Smooth muscle cell (in vitro differentiated cells): ENCODE measurements at regions not wholly inside any gene's neighbourhood (a gene's known extent, or its start where the extent isn't known, plus 50 kb on each side); places are given as distances from the start of the nearest gene placed in this dataset.

Experiments
- DNase-seq: peaks from one replicate; lab custom pipeline; 2025; ENCODE audit not compliant: unreplicated experiment; lab: John Stamatoyannopoulos, UW
- H2AFZ ChIP-seq: fragments of 200-600 bp; sonication (generic); 2 replicates; pipeline ENCODE4 v1.6.0; 2016; ENCODE audit warnings: antibody characterized with exemption, low read depth, mild to moderate bottlenecking
- H3F3A ChIP-seq: fragments of 200-600 bp; sonication (generic); 2 replicates; pipeline ENCODE4 v1.6.0; 2017; ENCODE audit warnings: antibody characterized with exemption, low read depth
- H3K27ac ChIP-seq: fragments of 200-600 bp; sonication (generic); 2 replicates; pipeline ENCODE4 v1.5.1; 2016; ENCODE audit warnings: low read depth, mild to moderate bottlenecking
- H3K27me3 ChIP-seq: fragments of 200-600 bp; sonication (generic); 2 replicates; pipeline ENCODE4 v1.6.1; 2016; ENCODE audit warnings: low read depth, mild to moderate bottlenecking
- H3K36me3 ChIP-seq: fragments of 200-600 bp; sonication (generic); 2 replicates; pipeline ENCODE4 v1.5.1; 2016; ENCODE audit warnings: low read depth
- H3K4me1 ChIP-seq: fragments of 200-600 bp; sonication (generic); 2 replicates; pipeline ENCODE4 v1.5.1; 2016; ENCODE audit warnings: low read depth
- H3K4me2 ChIP-seq: fragments of 200-600 bp; sonication (generic); 2 replicates; pipeline ENCODE4 v1.6.0; 2016; ENCODE audit warnings: mild to moderate bottlenecking
- H3K4me3 ChIP-seq: fragments of 200-600 bp; sonication (generic); 2 replicates; pipeline ENCODE4 v1.5.1; 2016; ENCODE audit warnings: mild to moderate bottlenecking
- H3K79me2 ChIP-seq: fragments of 200-600 bp; sonication (generic); 2 replicates; pipeline ENCODE4 v1.6.0; 2016; ENCODE audit warnings: low read depth, mild to moderate bottlenecking
- H3K9ac ChIP-seq: fragments of 200-600 bp; sonication (generic); 2 replicates; pipeline ENCODE4 v1.6.0; 2016; ENCODE audit warnings: low read depth
- H3K9me3 ChIP-seq: fragments of 200-600 bp; sonication (generic); replicated peaks from 2 replicates; pipeline ENCODE4 v1.5.1; 2016; ENCODE audit warnings: low read depth
- H4K20me1 ChIP-seq: fragments of 200-600 bp; sonication (generic); 2 replicates; pipeline ENCODE4 v1.6.0; 2016; ENCODE audit warnings: low read depth
- CTCF ChIP-seq: fragments of 200-600 bp; sonication (generic); IDR thresholded peaks from 2 replicates; pipeline ENCODE4 v1.5.1; 2017; ENCODE audit warnings: borderline replicate concordance, mild to moderate bottlenecking, antibody characterized with exemption; ENCODE audit not compliant: insufficient read depth, poor library complexity, severe bottlenecking
- WGBS: methylation state at CpG from one replicate; pipeline ENCODE4 v1.1.7; 2016; ENCODE audit warnings: low lambda C conversion rate; 5-methylcytosine and 5-hydroxymethylcytosine counted together

- no peak for TF ChIP-seq CTCF
- no peaks in the 10 kb centered on the region for H3K79me2 ChIP-seq
- H3F3A ChIP-seq: no peaks in the 10 kb centered on the region
- H3K9me3 ChIP-seq: no peaks in the 10 kb centered on the region
- no peak overlapping the region for H3K9ac ChIP-seq
- H3K4me1 ChIP-seq: no peaks in the 10 kb centered on the region
- no peaks in the 10 kb centered on the region for H4K20me1 ChIP-seq
- H3K27ac ChIP-seq: no peak overlapping the region
- WGBS: 71% methylated on average over 1 of the region's 1 CpG
- no peak overlapping the region for H2AFZ ChIP-seq
- no peak overlapping the region for H3K4me2 ChIP-seq
- no peaks in the 10 kb centered on the region for H3K36me3 ChIP-seq
- DNase-seq: no peak
- H3K4me3 ChIP-seq: no peak overlapping the region
- no peaks in the 10 kb centered on the region for H3K27me3 ChIP-seq
These were observed 601.7 kb upstream of the GBE1 start for GRCh38 chr3:82363131-82363530.

GRCh38 chr3:82355228-82355627 is 593.8 kb upstream of the GBE1 start:
- Histone ChIP-seq H3K27ac (no peak overlapping the region), H3K9ac (no peak overlapping the region), H3K4me1 (no peaks in the 10 kb centered on the region), H3K9me3 (no peaks in the 10 kb centered on the region), H4K20me1 (no peaks in the 10 kb centered on the region), H2AFZ (no peak overlapping the region), H3F3A (no peaks in the 10 kb centered on the region), H3K36me3 (no peaks in the 10 kb centered on the region), H3K27me3 (no peaks in the 10 kb centered on the region), H3K4me2 (no peak overlapping the region), H3K79me2 (no peaks in the 10 kb centered on the region), H3K4me3 (no peak overlapping the region)
- DNase-seq: no peak
- WGBS: 81% methylated on average over 2 of the region's 2 CpGs
- no peak for TF ChIP-seq CTCF

- no peak overlapping the region for H3K9ac ChIP-seq
- no peaks in the 10 kb centered on the region for H3K27me3 ChIP-seq
- H3F3A ChIP-seq: no peaks in the 10 kb centered on the region
- no peaks in the 10 kb centered on the region for H3K4me1 ChIP-seq
- TF ChIP-seq CTCF: no peak
- H3K79me2 ChIP-seq: no peaks in the 10 kb centered on the region
- DNase-seq: no peak
- H2AFZ ChIP-seq: no peak overlapping the region
- 81% methylated on average over 4 of the region's 4 CpGs for whole genome bisulfite sequencing
- no peaks in the 10 kb centered on the region for H3K9me3 ChIP-seq
- H4K20me1 ChIP-seq: no peaks in the 10 kb centered on the region
- H3K4me2 ChIP-seq: no peak overlapping the region
- H3K27ac ChIP-seq: no peak overlapping the region
- H3K36me3 ChIP-seq: no peaks in the 10 kb centered on the region
- H3K4me3 ChIP-seq: no peak overlapping the region
These were observed 592.8 kb upstream of the GBE1 start for GRCh38 chr3:82354228-82354627.

GRCh38 chr3:82353306-82354171 is 592.1 kb upstream of the GBE1 start:
- Histone ChIP-seq H3K9ac (no peak overlapping the region), H4K20me1 (no peaks in the 10 kb centered on the region), H3K27me3 (no peaks in the 10 kb centered on the region), H3K36me3 (no peaks in the 10 kb centered on the region), H3K4me2 (no peak overlapping the region), H3K4me3 (no peak overlapping the region), H3K9me3 (no peaks in the 10 kb centered on the region), H3K4me1 (no peaks in the 10 kb centered on the region), H3F3A (no peaks in the 10 kb centered on the region), H2AFZ (no peak overlapping the region), H3K27ac (no peak overlapping the region), H3K79me2 (no peaks in the 10 kb centered on the region)
- no peak for TF ChIP-seq CTCF
- 84% methylated on average over 6 of the region's 6 CpGs for WGBS
- DNase-seq: no peak
